ENCODE measurements at regions not wholly inside any gene's neighbourhood (a gene's known extent, or its start where the extent isn't known, plus 50 kb on each side); places are given as distances from the start of the nearest gene placed in this dataset.

DNA sequence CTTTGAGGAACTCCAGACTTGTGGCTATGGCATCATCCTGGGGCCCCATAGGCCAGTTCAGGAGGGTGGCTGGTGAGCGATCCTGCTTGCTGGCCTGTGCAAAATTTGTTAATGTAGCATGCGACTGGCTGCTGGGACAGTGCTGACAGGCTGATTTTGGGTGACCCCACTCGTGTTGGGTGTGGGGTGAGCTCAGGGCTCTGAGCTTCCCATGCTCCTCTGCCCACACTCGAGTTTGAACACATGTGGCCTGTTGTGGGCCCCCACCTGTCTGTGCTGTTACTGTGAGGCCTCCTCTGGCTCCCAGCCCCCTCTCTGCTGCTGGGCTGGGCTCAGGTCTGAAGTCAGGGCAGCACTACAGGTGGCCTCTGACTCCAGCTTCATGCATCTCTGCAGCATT, 64.4 kb upstream of the MYEOV start:
- no peak for TF ChIP-seq CTCF (IDR thresholded peaks at IDR 0.05; ENCODE audit: poor library complexity, severe bottlenecking)
- Histone ChIP-seq H3K9me3 (ENCODE audit: severe bottlenecking) (peaks cover 1% of the 10 kb centered on the region), H3K27me3 (ENCODE audit: insufficient read depth, poor library complexity, severe bottlenecking) (no peaks in the 10 kb centered on the region), H3K4me3 (ENCODE audit: severe bottlenecking) (no peak overlapping the region), H3K4me1 (ENCODE audit: insufficient read depth, poor library complexity, severe bottlenecking) (no peaks in the 10 kb centered on the region), H3K36me3 (ENCODE audit: low read depth) (no peaks in the 10 kb centered on the region), H3K27ac (ENCODE audit: poor library complexity, severe bottlenecking) (no peak overlapping the region)
- no peak for ATAC-seq (ENCODE audit: low read depth)
- no peak for DNase-seq (ENCODE audit: low spot score)

DNA sequence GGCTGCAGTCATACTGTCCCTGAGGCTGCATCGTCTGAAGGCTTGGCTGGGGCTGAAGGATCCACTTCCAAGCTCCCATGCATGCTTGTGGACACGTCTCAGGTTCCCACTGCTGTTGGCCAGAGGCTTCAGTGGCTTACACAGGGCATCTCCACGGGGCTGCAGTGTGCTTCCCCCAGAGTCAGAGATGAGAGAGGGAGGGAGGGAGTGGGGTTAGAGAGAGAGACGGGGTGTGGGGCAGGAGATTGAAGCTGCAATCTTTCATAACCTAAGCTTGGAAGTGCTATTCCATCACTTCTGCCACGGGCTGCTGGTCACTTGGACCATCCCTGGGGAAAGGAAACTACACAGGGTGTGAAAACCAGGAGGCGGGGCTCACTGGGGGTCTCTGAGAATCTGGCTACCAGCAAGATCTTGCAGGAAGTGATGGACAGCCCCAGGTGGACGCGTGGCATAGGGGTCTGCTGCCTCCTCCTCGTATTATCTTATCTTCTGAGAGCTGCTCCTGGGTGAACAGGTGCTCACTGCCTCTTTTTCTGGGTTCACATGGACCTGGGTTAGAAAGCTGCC, 63.0 kb upstream of the MYEOV start:
- Histone ChIP-seq H3K4me3 (ENCODE audit: severe bottlenecking) (no peak overlapping the region), H3K27me3 (ENCODE audit: insufficient read depth, poor library complexity, severe bottlenecking) (no peaks in the 10 kb centered on the region), H3K27ac (ENCODE audit: poor library complexity, severe bottlenecking) (no peak overlapping the region), H3K4me1 (ENCODE audit: insufficient read depth, poor library complexity, severe bottlenecking) (no peaks in the 10 kb centered on the region), H3K36me3 (ENCODE audit: low read depth) (no peaks in the 10 kb centered on the region), H3K9me3 (ENCODE audit: severe bottlenecking) (no peaks in the 10 kb centered on the region)
- DNase-seq (ENCODE audit: low spot score), result no peak
- no peak for ATAC-seq (ENCODE audit: low read depth)
- no peak for TF ChIP-seq CTCF (IDR thresholded peaks at IDR 0.05; ENCODE audit: poor library complexity, severe bottlenecking)

- Histone ChIP-seq H3K4me1 (ENCODE audit: insufficient read depth, poor library complexity, severe bottlenecking) (no peaks in the 10 kb centered on the region), H3K9me3 (ENCODE audit: severe bottlenecking) (no peaks in the 10 kb centered on the region), H3K4me3 (ENCODE audit: severe bottlenecking) (no peak overlapping the region), H3K27me3 (ENCODE audit: insufficient read depth, poor library complexity, severe bottlenecking) (no peaks in the 10 kb centered on the region), H3K27ac (ENCODE audit: poor library complexity, severe bottlenecking) (no peak overlapping the region), H3K36me3 (ENCODE audit: low read depth) (no peaks in the 10 kb centered on the region)
- DNase-seq (ENCODE audit: low spot score), result no peak
- no peak for TF ChIP-seq CTCF (IDR thresholded peaks at IDR 0.05; ENCODE audit: poor library complexity, severe bottlenecking)
- no peak for ATAC-seq (ENCODE audit: low read depth)
These were observed 62.4 kb upstream of the MYEOV start for GRCh38 chr11:69231466-69232018.

DNA sequence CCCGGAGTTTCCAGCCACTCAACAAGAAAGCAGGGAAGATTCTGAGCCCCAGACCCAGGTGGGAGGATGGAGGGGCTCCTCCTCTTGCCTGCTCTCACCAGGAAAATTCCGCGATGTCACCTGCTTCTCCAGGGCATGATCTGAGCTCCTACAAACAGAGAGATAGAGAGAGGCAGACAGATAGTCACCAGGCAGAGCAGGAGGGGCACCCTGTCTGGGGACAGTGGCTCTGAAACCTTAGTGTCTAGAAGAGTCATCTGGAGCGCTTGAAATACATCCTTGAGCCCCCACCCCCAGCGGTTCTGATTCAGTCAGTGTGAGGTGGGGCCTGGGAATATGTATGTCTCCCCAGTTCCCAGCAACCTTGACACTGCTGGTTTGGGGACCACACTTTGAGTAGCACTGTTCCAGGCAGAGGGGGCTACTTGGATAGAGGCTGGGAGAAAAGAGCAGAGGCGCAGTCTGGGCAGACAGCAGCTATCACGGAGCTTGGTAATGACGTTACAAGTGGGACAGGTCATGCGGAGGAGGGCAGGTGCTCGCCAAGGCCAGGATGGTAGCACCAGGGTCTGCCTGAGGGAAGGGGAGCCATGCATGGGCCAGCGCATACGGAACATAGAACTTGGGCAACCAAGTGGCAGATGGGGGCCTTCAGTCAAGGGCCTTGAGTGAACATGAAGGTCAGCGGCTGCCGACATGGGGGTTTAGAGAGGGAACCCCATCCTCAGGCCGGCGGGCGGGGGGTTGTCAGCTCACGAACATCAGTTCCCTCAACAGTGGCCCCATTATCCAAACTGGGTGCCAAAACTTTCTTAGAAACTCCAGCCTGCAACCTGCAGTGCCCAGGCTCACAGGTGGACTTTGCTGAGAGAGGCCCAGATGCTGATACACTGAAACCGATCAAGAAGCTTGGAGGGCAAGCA, 60.9 kb upstream of the MYEOV start:
- Histone ChIP-seq H3K4me1 (ENCODE audit: insufficient read depth, poor library complexity, severe bottlenecking) (no peaks in the 10 kb centered on the region), H3K27me3 (ENCODE audit: insufficient read depth, poor library complexity, severe bottlenecking) (no peaks in the 10 kb centered on the region), H3K4me3 (ENCODE audit: severe bottlenecking) (no peak overlapping the region), H3K9me3 (ENCODE audit: severe bottlenecking) (no peaks in the 10 kb centered on the region), H3K27ac (ENCODE audit: poor library complexity, severe bottlenecking) (no peak overlapping the region), H3K36me3 (ENCODE audit: low read depth) (no peaks in the 10 kb centered on the region)
- ATAC-seq (ENCODE audit: low read depth), result no peak
- no peak for TF ChIP-seq CTCF (IDR thresholded peaks at IDR 0.05; ENCODE audit: poor library complexity, severe bottlenecking)
- no peak for DNase-seq (ENCODE audit: low spot score)

Measured in RWPE2 (cell line).